GF-D8 (cell line): ENCODE measurements at regions not wholly inside any gene's neighbourhood (a gene's known extent, or its start where the extent isn't known, plus 50 kb on each side); places are given as distances from the start of the nearest gene placed in this dataset.
"Not testable (repeated sequence)": the region's sequence is repeated elsewhere in the genome, so short reads cannot be mapped to it uniquely, and the experiment has no call there.

ENCODE experiments used
- DNase-seq: peaks from one replicate; lab custom pipeline; 2025; lab: John Stamatoyannopoulos, UW

DNA sequence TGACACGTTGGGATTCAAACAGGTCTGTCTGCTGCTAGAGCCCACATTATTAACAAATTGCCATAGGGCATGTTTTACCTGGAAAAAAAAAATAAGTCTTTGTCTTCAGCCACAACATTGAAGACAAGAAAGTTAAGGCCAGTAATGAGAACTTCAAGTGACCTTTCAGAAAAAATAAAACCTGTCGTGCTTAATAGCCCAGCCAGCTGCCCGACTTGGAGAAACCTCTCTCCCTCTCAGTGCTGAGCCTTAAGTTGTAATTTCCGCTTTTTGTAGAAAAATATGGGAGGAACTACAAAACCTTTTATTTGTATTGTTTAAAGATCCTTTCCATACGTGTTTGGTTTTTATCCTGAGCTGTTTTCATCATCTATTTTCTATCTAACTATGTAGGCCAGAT, 454.3 kb upstream of the SLITRK6 start:
- DNase-seq: not testable (repeated sequence)

DNA sequence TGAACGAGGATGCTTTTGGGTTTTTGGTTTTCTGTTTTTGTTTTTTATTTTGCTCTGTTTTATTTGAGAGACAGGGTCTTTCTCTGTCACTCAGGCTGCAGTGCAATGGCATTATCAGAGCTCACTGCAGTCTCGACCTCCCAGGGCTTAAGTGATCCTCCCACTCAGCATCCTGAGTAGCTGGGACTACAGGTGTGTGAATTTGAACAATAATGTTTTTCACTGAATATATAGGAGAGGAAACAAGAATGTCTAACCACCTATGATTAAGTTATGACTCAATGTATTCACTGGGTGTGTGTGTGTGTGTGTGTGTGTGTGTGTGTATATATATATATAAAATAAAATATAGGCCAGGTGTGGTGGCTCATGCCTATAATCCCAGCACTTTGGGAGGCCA, 456.6 kb upstream of the SLITRK6 start:
- DNase-seq: not testable (repeated sequence)

DNA sequence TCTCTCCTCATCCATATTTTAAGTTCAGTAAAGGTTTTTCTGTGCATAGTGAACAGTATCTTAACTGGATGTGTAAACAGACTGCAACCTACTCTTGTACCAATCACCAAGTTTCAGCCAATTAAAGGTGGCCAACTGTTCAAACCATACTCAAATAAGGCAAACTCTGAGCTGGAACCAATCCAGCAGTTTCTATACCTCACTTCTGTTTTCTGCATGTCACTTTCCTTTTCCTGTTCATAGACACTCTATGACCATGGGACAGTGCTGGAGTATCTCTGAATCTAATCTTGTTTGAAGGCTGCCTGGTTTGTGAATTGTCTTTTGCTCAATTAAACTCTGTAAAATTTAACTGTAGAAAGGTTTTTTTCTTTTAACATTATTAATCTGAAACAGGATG, 470.3 kb upstream of the SLITRK6 start:
- DNase-seq: no peak

GRCh38 chr13:86282442-86282841, 483.2 kb upstream of the SLITRK6 start:
- no peak for DNase-seq

- DNase-seq: no peak
Observed at GRCh38 chr13:86283031-86283430, 483.8 kb upstream of the SLITRK6 start.

DNA sequence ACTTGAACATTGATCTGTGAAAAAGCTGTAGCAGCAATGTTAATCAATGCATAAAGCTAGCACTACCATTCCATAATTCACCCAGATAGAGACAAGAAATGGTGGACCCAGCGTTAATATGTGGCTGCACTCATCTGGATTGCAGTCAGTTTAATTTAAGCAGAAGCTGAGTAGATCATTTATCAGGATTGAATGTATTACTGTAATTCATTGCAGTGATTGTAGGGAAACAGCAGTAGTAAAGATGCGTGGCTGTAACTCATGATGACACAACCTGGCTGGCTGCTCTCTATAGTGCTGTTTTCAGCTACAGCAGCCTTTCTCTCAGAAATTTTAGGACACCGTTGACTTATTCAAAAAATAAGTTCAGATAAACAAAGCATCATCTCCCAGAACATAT, 499.5 kb upstream of the SLITRK6 start:
- DNase-seq: no peak

- DNase-seq: no peak
Observed at GRCh38 chr13:86299128-86299527, 499.9 kb upstream of the SLITRK6 start.

DNA sequence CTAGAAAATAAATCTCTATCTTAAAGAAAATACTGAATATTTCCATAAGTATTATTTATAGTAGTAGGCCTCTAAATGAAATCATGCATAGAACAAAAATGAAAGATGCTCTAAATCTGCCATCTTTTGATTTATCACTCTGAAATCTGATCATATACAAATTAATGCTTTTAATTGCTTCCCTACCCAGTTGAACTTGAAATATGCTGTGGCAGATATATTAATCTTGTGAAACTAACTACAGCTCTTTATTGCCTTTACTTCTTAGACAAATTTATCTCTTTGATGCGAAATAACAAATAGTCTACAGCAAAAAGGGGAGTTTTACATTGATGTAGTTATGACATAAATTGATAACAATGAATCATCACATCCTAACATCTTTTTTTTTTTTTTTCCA, 510.7 kb upstream of the SLITRK6 start:
- DNase-seq: no peak

DNA sequence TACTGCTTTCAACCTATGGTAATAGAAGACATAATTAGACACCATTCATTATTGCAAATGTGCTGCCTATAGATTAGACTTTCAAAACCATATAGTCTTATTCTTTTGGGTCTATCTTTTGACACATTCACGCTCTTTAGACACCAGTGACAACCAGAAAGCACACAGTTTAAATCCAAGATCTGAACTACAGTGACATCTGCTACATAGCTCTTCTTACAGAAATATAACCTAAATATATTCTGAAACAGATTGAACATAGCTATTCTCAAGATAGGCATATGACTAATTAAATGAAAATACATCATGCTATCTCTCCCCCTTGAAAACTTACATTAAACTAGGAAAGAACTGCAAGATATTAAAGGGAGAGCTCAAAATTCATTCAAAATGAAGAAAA, 514.2 kb upstream of the SLITRK6 start:
- DNase-seq: no peak

- DNase-seq: no peak
Observed at GRCh38 chr13:86318450-86318849, 519.2 kb upstream of the SLITRK6 start.

- DNase-seq: no peak
Observed at GRCh38 chr13:86324191-86324590, 525.0 kb upstream of the SLITRK6 start.

- DNase-seq: no peak
Observed at GRCh38 chr13:86355301-86355700, 556.1 kb upstream of the SLITRK6 start.

- no peak for DNase-seq
Observed at GRCh38 chr13:86357106-86357505, 557.9 kb upstream of the SLITRK6 start.

GRCh38 chr13:86363749-86364148, 564.5 kb upstream of the SLITRK6 start:
- DNase-seq: not testable (repeated sequence)

- no peak for DNase-seq
Observed at GRCh38 chr13:86368924-86369323, 569.7 kb upstream of the SLITRK6 start.

- no peak for DNase-seq
Observed at GRCh38 chr13:86377451-86377850, 578.2 kb upstream of the SLITRK6 start.

- DNase-seq: no peak
Observed at GRCh38 chr13:86378628-86379027, 579.4 kb upstream of the SLITRK6 start.

GRCh38 chr13:86383151-86383550, 583.9 kb upstream of the SLITRK6 start:
- DNase-seq: no peak

DNA sequence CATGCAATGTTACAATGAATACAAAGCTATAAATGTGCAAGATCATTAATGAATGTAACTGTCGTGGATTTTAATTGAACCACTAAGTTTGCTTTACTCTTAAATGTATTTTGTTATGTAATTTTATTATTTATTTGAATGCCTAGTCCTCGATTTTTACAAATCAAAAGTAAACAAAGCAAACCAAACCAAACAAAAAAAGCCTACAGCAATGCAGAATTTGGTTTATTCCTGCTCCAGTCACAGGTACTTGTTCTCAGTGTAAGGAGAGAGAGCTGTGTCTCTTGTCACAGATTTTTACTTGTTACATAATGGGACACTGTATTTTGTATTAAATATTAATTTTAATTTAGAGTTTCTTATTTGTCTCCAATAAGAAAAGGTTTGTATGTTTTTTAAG, 584.3 kb upstream of the SLITRK6 start:
- no peak for DNase-seq

DNA sequence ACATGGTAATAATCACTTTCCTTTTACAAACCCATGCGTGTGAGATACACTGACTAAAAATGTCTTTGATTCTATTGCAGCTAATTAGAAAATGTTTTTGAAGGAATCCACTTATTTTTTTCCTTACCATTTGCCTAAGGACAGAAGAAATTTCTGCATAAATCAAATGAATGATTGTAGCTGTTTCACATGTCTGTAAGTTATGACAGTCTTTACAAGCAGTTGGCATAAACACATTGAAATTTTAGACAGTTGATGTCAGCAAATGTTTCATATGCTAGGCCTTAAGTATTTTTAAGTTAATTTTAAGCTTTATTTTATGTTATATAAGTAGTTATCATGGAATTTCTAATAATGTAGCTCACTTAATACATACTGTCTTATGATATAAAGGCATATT, 598.4 kb upstream of the SLITRK6 start:
- DNase-seq: no peak

GRCh38 chr13:86399572-86399971, 600.4 kb upstream of the SLITRK6 start:
- no peak for DNase-seq

GRCh38 chr13:86402500-86402899, 603.3 kb upstream of the SLITRK6 start:
- DNase-seq: no peak

- DNase-seq: no peak
Observed at GRCh38 chr13:86403181-86403580, 604.0 kb upstream of the SLITRK6 start.

GRCh38 chr13:86409466-86410241, 610.4 kb upstream of the SLITRK6 start:
- DNase-seq: no peak
